SK-N-SH (cell line): ENCODE measurements at regions not wholly inside any gene's neighbourhood (a gene's known extent, or its start where the extent isn't known, plus 50 kb on each side); places are given as distances from the start of the nearest gene placed in this dataset.

ENCODE experiments used
- CTCF ChIA-PET: fragments of 300-600, 350-600 bp; formaldehyde crosslinking; extraction: SDS; loops from one replicate; lab custom pipeline; 2021; lab: Yijun Ruan, JAX
- POLR2A ChIA-PET: fragments of 350-600 bp; sonication (Branson Sonifier 250); formaldehyde crosslinking; extraction: SDS; loops from one replicate; lab custom pipeline; 2020; ENCODE audit warnings: antibody characterized with exemption, inconsistent platforms; lab: Yijun Ruan, JAX
- DNase-seq: peaks from one replicate; pipeline ENCODE4 v3.0.0; 2012
- H2AFZ ChIP-seq: fragments of 200-600 bp; sonication (generic); 2 replicates; pipeline ENCODE4 v1.8.1; 2016; ENCODE audit warnings: antibody characterized with exemption, mild to moderate bottlenecking, low read depth
- H3F3A ChIP-seq: fragments of 200-600 bp; sonication (generic); replicated peaks from 2 replicates; pipeline ENCODE3; 2016; ENCODE audit warnings: antibody characterized with exemption, mild to moderate bottlenecking; ENCODE audit not compliant: insufficient read depth
- H3K27ac ChIP-seq, 2 experiments: fragments of 200-500 bp in 1 of 2; fragments of 200-600 bp in 1 of 2; sonication (Bioruptor generic) in 1 of 2; sonication (generic), shearing (Covaris generic) in 1 of 2; 2 replicates each; pipeline versions ENCODE4 v1.5.1 to v1.6.1; 2014 to 2016; ENCODE audit warnings: low read depth in 2 of 2, inconsistent platforms in 1 of 2, low read length in 1 of 2, mild to moderate bottlenecking in 1 of 2, mixed read lengths in 1 of 2
- H3K27me3 ChIP-seq: fragments of 200-600 bp; sonication (generic), shearing (Covaris generic); 2 replicates; pipeline ENCODE4 v1.6.1; 2016; ENCODE audit warnings: mixed run types; ENCODE audit not compliant: insufficient read depth
- H3K36me3 ChIP-seq, 2 experiments: fragments of 200-500 bp in 1 of 2; fragments of 200-600 bp in 1 of 2; sonication (Bioruptor generic) in 1 of 2; sonication (generic) in 1 of 2; replicated peaks in 1 of 2; 2 replicates each; pipeline versions ENCODE3 to v1.5.1; 2014 to 2016; ENCODE audit warnings: low read length in 1 of 2, mild to moderate bottlenecking in 1 of 2; ENCODE audit not compliant: insufficient read depth in 2 of 2, control insufficient read depth in 1 of 2
- H3K4me1 ChIP-seq, 2 experiments: fragments of 200-500 bp in 1 of 2; fragments of 200-600 bp in 1 of 2; sonication (Bioruptor generic) in 1 of 2; sonication (generic), shearing (Covaris generic) in 1 of 2; 2 replicates each; pipeline versions ENCODE4 v1.5.1 to v1.6.1; 2014 to 2016; ENCODE audit warnings: low read depth in 1 of 2, low read length in 1 of 2, mixed run types in 1 of 2; ENCODE audit not compliant: insufficient read depth in 2 of 2, control insufficient read depth in 1 of 2
- H3K4me2 ChIP-seq: fragments of 200-600 bp; sonication (generic), shearing (Covaris generic); 2 replicates; pipeline ENCODE4 v1.6.1; 2017; ENCODE audit warnings: mixed run types
- H3K4me3 ChIP-seq, 2 experiments: fragments of 200-500 bp in 1 of 2; fragments of 200-600 bp in 1 of 2; sonication (Bioruptor generic) in 1 of 2; sonication (generic), shearing (Covaris generic) in 1 of 2; 2 replicates each; pipeline versions ENCODE4 v1.5.1 to v1.8.1; 2014 to 2016; ENCODE audit warnings: low read depth in 2 of 2, inconsistent platforms in 1 of 2, low read length in 1 of 2, mild to moderate bottlenecking in 1 of 2, mixed read lengths in 1 of 2, moderate library complexity in 1 of 2
- H3K79me2 ChIP-seq: fragments of 200-600 bp; sonication (generic); 2 replicates; pipeline ENCODE4 v1.8.1; 2017; ENCODE audit warnings: mild to moderate bottlenecking; ENCODE audit not compliant: insufficient read depth
- H3K9ac ChIP-seq: fragments of 200-600 bp; sonication (generic); 2 replicates; pipeline ENCODE4 v1.6.1; 2017; ENCODE audit warnings: mixed run types
- H3K9me2 ChIP-seq: fragments of 200-600 bp; sonication (generic); 2 replicates; pipeline ENCODE4 v1.6.1; 2017; ENCODE audit warnings: mixed run types
- H3K9me3 ChIP-seq: fragments of 200-600 bp; sonication (generic); 2 replicates; pipeline ENCODE4 v1.6.1; 2017; ENCODE audit warnings: mixed run types, mild to moderate bottlenecking, moderate library complexity
- H4K20me1 ChIP-seq: fragments of 200-600 bp; sonication (generic); 2 replicates; pipeline ENCODE4 v1.6.1; 2017; ENCODE audit warnings: mild to moderate bottlenecking, mixed run types; ENCODE audit not compliant: insufficient read depth
- ELF1 ChIP-seq: IDR thresholded peaks from 2 replicates; pipeline ENCODE4 v1.4.0; 2012
- GATA2 ChIP-seq: sonication (generic); formaldehyde crosslinking; IDR thresholded peaks from 2 replicates; pipeline ENCODE4 v1.5.0; 2020; ENCODE audit warnings: mild to moderate bottlenecking, missing genetic modification reagents
- JUND ChIP-seq: IDR thresholded peaks from 2 replicates; pipeline ENCODE4 v1.4.0; 2012
- MEF2A ChIP-seq: IDR thresholded peaks from 2 replicates; pipeline ENCODE4 v1.4.0; 2012; ENCODE audit warnings: low read depth, borderline replicate concordance
- RCOR1 ChIP-seq: fragments of 150-350 bp; IDR thresholded peaks from 2 replicates; pipeline ENCODE4 v1.6.1; 2017; ENCODE audit warnings: antibody characterized with exemption, low read length
- SMC3 ChIP-seq: IDR thresholded peaks from 2 replicates; pipeline ENCODE4 v1.6.1; 2012; ENCODE audit warnings: low read depth, low read length, improper control_type of control experiment
- TEAD4 ChIP-seq: IDR thresholded peaks from 2 replicates; pipeline ENCODE4 v1.4.0; 2012; ENCODE audit warnings: mild to moderate bottlenecking, borderline replicate concordance; ENCODE audit not compliant: insufficient read depth
- YY1 ChIP-seq: IDR thresholded peaks from 2 replicates; pipeline ENCODE4 v1.4.0; 2012; ENCODE audit warnings: low read depth, mild to moderate bottlenecking
- WGBS: methylation state at CpG from one replicate; pipeline ENCODE4 v1.1.6; 2017; ENCODE audit warnings: low lambda C conversion rate; 5-methylcytosine and 5-hydroxymethylcytosine counted together
- TF ChIP-seq, protein P1 (sequence below): fragments of 200-600 bp; sonication (generic); IDR thresholded peaks from 2 replicates; pipeline ENCODE4 v1.6.1; 2017; ENCODE audit warnings: antibody characterized with exemption, mild to moderate bottlenecking, moderate library complexity
- TF ChIP-seq, protein P2 (sequence below): IDR thresholded peaks from 2 replicates; pipeline ENCODE4; 2012

DNA sequence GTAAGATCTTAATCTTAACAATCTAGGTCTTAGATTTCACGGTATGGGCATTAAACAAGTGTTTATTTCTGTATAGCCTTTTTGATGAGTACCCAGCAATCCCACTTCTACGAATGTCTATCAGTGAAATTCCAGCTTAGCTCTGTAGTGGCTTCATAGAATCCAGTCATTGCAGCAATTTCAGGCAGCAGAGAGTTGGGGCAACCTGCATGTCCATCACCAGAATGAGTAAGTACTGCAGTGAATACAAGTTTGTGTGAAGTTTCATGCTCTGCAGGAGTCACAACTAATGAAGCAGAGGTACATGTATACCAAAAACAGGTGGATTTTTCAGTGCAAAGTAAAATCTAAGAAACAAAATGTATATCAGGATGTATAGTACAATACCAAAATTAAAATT lies 151.7 kb downstream of the OR2B2 start:
- Histone ChIP-seq H3K27me3 (no peaks in the 10 kb centered on the region; the same call in 1 of the 2 replicates), H3F3A (no peaks in the 10 kb centered on the region), H3K9me3 (no peaks in the 10 kb centered on the region; the same call in 1 of the 2 replicates), H3K9ac (no peak overlapping the region), H3K9me2 (no peaks in the 10 kb centered on the region), H3K4me2 (no peak overlapping the region), H4K20me1 (no peaks in the 10 kb centered on the region), H3K4me3 (no peak overlapping the region), H3K79me2 (no peaks in the 10 kb centered on the region), H3K4me1 (no peaks in the 10 kb centered on the region; a peak in 1 of 4 replicates), H3K36me3 (no peaks in the 10 kb centered on the region), H2AFZ (no peak overlapping the region), H3K27ac (no peak overlapping the region)
- no peak for DNase-seq
- 51% methylated on average over 2 of the region's 2 CpGs for WGBS
- ChIA-PET CTCF (interaction anchor here (0.6 to 6.7 kb wide), 3 partner anchors 12 to 54 kb away, joined by 3 to 41 read pairs (median 3); no protein-coding TSS in a partner anchor), POLR2A (no interaction called here)
- TF ChIP-seq, protein P1, sequence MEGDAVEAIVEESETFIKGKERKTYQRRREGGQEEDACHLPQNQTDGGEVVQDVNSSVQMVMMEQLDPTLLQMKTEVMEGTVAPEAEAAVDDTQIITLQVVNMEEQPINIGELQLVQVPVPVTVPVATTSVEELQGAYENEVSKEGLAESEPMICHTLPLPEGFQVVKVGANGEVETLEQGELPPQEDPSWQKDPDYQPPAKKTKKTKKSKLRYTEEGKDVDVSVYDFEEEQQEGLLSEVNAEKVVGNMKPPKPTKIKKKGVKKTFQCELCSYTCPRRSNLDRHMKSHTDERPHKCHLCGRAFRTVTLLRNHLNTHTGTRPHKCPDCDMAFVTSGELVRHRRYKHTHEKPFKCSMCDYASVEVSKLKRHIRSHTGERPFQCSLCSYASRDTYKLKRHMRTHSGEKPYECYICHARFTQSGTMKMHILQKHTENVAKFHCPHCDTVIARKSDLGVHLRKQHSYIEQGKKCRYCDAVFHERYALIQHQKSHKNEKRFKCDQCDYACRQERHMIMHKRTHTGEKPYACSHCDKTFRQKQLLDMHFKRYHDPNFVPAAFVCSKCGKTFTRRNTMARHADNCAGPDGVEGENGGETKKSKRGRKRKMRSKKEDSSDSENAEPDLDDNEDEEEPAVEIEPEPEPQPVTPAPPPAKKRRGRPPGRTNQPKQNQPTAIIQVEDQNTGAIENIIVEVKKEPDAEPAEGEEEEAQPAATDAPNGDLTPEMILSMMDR: no peak
- TF ChIP-seq JUND (no peak), ELF1 (no peak)
- TF ChIP-seq, protein P2, sequence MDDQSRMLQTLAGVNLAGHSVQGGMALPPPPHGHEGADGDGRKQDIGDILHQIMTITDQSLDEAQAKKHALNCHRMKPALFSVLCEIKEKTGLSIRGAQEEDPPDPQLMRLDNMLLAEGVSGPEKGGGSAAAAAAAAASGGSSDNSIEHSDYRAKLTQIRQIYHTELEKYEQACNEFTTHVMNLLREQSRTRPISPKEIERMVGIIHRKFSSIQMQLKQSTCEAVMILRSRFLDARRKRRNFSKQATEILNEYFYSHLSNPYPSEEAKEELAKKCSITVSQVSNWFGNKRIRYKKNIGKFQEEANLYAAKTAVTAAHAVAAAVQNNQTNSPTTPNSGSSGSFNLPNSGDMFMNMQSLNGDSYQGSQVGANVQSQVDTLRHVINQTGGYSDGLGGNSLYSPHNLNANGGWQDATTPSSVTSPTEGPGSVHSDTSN: no peak

DNA sequence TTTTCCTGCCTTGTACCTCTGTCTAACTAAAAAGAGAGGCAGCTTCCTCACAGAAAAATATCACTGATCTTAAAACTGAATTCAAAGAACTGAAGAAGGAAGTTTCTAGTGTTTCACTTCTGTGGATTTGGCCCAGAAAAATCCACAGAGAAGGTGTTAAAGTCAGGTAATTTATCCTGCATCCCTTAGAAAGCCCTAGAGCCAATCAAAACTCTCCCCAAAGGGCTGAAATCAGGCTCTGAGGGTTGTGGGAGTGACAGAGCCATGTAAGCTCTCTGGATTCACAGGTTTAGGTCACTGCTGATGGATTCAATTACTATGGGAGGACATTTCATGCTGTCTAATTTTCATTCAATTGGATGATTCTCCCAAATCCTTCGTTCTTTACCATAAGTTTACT lies 152.3 kb downstream of the OR2B2 start:
- Histone ChIP-seq H3K27ac (no peak overlapping the region), H4K20me1 (no peaks in the 10 kb centered on the region), H3F3A (no peaks in the 10 kb centered on the region), H3K4me2 (no peak overlapping the region), H3K9me2 (no peaks in the 10 kb centered on the region), H3K4me1 (no peaks in the 10 kb centered on the region; a peak in 1 of 4 replicates), H3K9me3 (no peaks in the 10 kb centered on the region; the same call in 1 of the 2 replicates), H3K9ac (no peak overlapping the region), H2AFZ (no peak overlapping the region), H3K4me3 (no peak overlapping the region), H3K79me2 (no peaks in the 10 kb centered on the region), H3K36me3 (no peaks in the 10 kb centered on the region), H3K27me3 (no peaks in the 10 kb centered on the region; the same call in 1 of the 2 replicates)
- POLR2A ChIA-PET: no interaction called here
- WGBS: 38% methylated on average over 1 of the region's 1 CpG
- CTCF ChIA-PET: interaction anchor here (1.3 to 6.7 kb wide), 2 partner anchors 12 to 31 kb away, joined by 3 to 41 read pairs; no protein-coding TSS in a partner anchor
- no peak for DNase-seq
- TF ChIP-seq GATA2 (no peak), RCOR1 (no peak), SMC3 (no peak), JUND (no peak), TEAD4 (no peak), YY1 (no peak), MEF2A (no peak)
- TF ChIP-seq, protein P2: no peak
